Cardiac fibroblast (primary cell): ENCODE measurements at regions not wholly inside any gene's neighbourhood (a gene's known extent, or its start where the extent isn't known, plus 50 kb on each side); places are given as distances from the start of the nearest gene placed in this dataset.

ENCODE experiments used
- DNase-seq, 2 donors: peaks; one replicate each; pipeline versions ENCODE4 v3.0.0 to v3.0.0-alpha.2; 2010; ENCODE audit warnings: low read depth in 2 of 2
- H3K4me3 ChIP-seq, 2 donors: replicated peaks in 1 of 2; 1 replicate in 1 of 2; 2 replicates in 1 of 2; pipeline ENCODE4 v1.5.1; 2011; ENCODE audit warnings: low read depth in 2 of 2, low read length in 2 of 2, mild to moderate bottlenecking in 2 of 2, moderate library complexity in 1 of 2
- CTCF ChIP-seq: IDR thresholded peaks from one replicate; pipeline ENCODE4 v1.5.1; 2011; ENCODE audit warnings: low read depth, mild to moderate bottlenecking, low read length, inconsistent platforms

- no peak overlapping the region for H3K4me3 ChIP-seq
- no peak for TF ChIP-seq CTCF
- DNase-seq: no peak
These were observed 105.3 kb downstream of the RGS2 start for GRCh38 chr1:192914092-192914491.

DNA sequence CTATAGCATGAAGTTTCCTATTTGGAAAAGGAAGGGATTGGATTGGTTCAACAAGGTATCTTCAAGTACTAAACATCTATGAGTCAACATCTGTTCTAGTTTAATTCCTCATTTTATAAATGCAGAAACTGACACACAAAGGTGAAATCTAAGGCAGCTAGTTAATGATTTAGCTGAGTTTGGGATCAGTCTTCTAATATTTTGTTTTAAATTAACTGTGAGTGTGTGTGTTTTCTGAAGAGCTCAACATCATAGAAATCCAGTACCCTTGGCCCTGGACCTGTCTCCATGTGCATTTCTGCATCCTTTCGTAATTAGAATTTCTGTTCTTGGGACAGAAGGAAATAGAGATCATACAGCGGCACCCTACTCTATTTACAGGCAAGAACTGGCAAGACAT lies 105.9 kb downstream of the RGS2 start:
- no peak for TF ChIP-seq CTCF
- H3K4me3 ChIP-seq: no peak overlapping the region
- DNase-seq: no peak

DNA sequence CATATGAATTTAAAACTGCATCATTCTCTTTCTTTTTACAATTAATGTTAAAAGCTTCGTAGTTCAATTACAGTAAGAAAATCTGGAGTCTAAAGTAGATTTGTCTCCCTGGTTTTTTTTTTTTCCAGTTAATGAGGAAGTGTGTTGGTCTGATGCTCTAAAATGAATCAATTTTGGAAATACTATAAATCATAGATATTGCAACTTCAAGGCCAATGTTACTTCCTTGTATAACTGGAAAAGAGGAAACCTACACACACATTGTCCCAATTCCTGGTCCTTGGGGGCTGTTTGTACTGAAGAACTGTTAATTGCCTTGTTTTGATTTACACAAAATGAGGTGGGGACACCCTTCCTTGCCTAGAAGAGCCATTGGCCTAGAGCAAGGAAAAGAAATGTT lies 107.2 kb downstream of the RGS2 start:
- H3K4me3 ChIP-seq: no peak overlapping the region
- TF ChIP-seq CTCF: no peak
- no peak for DNase-seq

GRCh38 chr1:192918259-192918658 lies 109.4 kb downstream of the RGS2 start:
- TF ChIP-seq CTCF: no peak
- H3K4me3 ChIP-seq: no peak overlapping the region
- no peak for DNase-seq

DNA sequence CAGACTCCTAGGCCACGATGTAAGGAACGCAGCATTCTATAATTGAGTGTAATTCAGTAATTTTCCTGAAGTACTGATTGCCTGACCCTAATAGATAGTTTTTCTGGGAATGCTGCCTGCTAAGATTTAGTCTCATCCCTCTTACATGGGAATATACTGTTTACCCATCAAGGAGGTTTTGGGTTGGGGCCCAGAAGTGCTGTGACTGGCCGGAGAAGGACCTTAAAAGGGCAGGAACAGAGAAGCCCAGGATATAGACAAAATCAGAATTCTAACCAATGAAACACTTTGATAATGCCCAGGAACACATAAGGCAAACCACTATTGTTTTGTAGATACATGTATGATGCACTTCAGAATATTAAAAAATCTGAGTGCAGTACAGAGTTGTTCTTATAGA lies 111.6 kb downstream of the RGS2 start:
- no peak for TF ChIP-seq CTCF
- no peak for DNase-seq
- no peak overlapping the region for H3K4me3 ChIP-seq

DNA sequence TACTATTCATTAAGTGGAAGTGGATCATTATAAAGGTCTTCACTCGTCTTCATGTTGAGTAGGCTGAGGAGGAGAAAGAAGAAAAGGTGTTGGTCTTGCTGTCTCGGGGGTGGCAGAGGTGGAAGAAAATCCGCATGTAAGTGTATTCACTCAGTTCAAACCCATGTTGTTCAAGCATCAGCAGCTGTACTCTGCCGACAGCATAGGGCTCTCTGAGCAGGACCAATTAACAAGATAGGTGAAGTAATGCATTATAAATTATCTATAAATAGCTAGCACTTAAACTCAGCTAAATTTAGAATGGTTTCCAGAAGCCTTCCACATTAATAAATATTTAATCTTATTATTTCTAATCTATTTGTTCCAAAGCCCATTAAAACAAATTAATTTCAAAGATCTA lies 116.8 kb downstream of the RGS2 start:
- no peak for TF ChIP-seq CTCF
- no peak overlapping the region for H3K4me3 ChIP-seq
- no peak for DNase-seq

- H3K4me3 ChIP-seq: no peak overlapping the region
- DNase-seq: no peak
- TF ChIP-seq CTCF: no peak
These were observed 117.9 kb downstream of the RGS2 start for GRCh38 chr1:192926736-192927135.
